Colon (tissue), 2 donors: ENCODE measurements at regions not wholly inside any gene's neighbourhood (a gene's known extent, or its start where the extent isn't known, plus 50 kb on each side); places are given as distances from the start of the nearest gene placed in this dataset.

Source experiments
- FAIRE-seq: peaks from 2 replicates; lab custom pipeline; 2012; peaks lifted over from hg19 to GRCh38; lab: Jason Lieb, UNC
- donor health status: control.
- donor health status: control.

DNA sequence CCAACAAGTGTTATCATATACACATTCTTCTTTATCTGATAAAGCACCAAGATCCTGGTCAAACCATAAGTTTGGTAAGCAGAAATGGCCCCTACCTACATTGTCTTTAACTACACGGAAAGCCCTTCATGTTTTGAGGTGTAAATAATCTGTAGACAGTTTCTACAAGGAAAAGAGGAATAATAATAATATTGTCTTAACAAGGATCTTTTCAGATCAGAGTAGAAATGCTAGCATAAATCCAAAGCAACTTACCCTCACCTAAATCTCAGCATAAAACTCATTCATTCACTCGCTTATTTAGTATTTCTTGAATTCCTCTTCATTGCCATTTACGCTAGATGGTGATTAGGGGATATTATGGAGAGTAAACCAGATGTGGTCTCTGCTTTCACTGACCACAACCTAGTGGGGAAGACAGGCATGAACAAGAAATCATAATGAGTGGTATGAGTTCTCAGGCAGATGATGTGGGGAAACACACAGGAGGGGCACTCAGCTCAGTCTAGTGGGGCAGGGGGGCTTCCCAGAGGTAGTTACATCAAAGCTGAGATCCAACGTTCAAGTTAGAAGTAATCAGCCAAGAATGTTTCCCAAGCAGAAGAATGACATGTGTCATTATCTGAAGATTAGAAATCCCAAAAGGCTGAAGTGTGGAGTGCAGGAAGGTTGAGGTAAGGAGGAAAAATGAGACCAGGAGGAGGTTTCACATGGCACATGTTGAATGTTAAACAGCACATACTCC is 65.4 kb upstream of the ZC3H12C start:
- FAIRE-seq, result no peak

DNA sequence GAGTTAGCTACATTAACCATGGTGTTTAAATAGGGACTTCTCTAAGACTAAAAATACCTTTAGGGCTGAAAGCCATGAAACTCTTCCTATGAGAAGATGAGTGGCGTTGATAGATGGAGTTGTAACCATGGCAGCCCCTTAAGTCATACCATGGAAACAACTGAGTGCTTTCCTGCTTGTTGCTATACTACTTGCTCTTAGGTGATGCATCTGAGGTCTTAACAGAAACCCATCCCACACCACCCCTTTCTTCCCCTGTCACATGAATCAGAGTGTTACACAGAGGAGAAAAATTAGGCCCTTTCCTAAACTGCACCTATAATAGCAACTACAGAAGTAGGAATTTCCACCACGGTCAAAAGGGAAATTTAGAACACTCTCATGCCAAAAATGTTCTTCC is 64.3 kb upstream of the ZC3H12C start:
- no peak for FAIRE-seq

DNA sequence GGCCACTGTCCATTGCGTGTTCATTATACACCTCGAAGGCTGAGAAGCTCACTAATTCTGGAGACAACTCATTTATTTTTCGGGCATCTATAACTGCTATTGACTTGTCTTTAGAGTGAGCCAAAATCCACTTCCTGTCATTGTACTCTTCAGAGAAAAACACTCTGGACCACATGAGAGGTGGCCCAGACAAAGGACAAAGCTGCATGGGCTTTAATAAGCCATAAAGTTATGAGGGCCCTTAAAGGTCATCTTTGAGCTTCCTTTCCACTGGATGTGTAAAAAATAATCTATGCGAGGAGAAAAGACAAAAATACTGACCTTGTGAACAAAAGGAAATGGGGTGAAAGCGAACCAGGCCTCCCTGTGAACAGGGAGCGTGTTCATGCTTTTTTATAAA is 63.5 kb upstream of the ZC3H12C start:
- FAIRE-seq, result no peak

DNA sequence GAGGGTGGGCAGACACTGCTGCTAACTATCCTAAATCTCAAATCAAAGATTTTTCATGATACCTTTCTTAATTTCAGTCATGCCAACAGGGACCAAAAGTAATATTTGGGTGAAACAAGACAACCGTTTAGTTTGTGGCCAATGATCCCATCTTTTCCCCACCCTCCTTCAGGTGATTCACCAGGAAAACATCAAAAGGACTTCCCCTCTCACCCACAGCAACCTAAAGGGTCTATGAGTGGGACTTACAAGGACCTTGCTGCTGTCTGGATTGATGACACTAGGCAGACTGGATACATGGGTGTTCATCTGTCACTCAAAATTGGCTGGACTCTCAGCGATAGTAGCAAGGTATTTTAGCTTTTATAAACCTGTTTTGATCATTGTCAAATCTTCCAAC is 62.0 kb upstream of the ZC3H12C start:
- no peak for FAIRE-seq

DNA sequence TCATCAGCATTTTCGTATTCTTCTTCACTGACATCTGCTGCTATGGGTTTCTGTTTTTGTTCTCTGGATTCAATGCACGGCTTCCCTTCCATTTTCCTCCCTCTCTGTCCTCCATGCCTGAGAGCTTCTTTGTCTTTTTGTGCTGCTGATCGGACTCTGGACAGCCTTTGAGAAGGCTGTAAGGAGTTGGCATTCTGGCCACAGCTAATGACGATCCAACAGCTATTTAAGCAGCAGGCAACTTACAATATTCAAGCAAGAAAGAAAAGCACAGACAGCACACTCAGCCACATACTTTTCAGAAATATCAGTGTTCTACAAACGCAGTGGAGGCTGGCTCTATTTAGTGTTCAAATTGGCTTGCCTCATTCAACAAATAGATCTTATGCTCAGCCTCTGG is 60.9 kb upstream of the ZC3H12C start:
- no peak for FAIRE-seq

DNA sequence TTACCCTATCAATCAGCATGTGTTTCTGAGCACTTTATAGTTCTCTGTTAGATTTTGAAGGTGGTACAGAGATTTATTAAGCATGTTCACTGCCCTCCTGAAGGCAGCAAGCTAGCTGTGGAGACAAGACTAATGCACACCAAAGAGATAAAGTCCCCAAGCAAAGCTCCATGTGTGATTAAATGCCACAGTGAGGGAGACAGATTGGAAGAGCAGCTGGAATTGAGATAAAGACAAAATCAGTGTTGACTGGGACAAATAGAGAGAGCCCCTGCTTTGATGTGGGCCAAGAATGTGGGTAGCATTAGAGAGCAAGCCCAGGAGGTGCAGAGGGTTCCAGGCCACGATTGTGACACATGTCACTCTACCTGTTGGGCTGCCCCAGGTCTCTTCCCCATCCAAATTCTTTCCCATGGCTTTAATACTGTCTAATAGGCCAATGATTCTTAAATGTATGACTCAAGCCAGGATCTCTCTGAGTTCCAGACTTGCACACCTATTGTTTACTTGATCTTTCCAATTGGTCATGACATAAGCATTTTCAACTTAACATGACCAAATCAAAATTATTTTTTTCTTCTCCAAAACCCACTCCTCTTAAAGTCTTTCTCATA is 60.1 kb upstream of the ZC3H12C start:
- FAIRE-seq, result no peak

DNA sequence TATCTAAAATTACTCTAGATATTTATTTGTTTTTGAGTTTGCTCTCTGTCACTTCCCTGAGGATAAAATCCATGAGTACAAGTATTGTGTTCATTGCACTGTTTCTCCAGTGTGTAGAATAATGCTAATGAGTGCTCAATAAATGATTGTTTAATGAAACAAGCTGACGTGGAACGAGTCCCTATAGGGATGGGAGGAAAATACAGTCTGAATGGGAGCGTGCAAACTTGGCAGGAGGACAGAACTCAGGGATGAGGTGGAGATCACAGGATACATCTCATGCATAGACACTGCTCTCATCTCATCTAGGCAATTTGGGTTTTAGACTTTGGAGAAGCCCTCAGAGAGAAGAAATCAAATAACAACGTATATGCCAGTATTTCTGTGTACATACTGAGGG is 58.4 kb upstream of the ZC3H12C start:
- no peak for FAIRE-seq

DNA sequence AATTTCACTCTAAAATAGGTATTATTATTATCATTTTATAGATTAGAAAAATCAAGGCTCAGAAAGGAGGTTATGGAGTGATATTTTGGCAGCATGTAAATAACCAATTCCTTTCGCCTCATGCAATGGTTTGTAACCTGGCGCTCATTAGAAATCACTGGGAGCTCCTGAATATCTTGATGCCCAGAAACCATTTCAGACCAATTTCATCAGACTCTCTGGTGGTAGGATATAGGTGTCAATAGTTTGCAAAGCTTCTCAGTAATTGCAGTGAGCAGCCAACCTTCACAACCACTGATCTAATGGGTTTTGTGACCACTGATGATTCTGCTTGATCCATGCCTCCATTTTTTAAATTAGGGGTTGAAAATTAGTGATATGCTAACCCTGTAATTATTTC is 57.8 kb upstream of the ZC3H12C start:
- no peak for FAIRE-seq

DNA sequence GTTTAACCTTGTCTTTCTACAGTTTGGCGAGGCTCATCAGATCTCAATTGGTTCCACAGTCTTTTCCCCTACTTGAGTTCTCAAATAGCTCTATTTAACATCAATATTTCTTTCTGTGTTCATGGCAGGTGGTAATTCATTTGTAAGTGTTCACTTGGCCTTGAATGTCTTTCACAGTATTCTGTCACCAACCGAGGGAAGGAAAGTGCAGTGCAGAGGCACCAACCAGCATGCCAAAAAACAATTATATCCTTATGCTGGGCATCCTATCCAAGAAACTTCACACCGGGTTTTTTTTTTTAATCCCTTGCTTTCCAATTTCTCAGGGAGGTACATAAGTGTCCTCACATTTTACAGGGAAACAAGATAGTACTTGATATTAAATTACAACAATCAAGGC is 55.0 kb upstream of the ZC3H12C start:
- no peak for FAIRE-seq
